Activated CD4-positive, alpha-beta memory T cell treated with anti-CD3 and anti-CD28 coated beads for 36 hours (primary cell): ENCODE measurements at regions not wholly inside any gene's neighbourhood (a gene's known extent, or its start where the extent isn't known, plus 50 kb on each side); places are given as distances from the start of the nearest gene placed in this dataset.
"Not testable (repeated sequence)": the region's sequence is repeated elsewhere in the genome, so short reads cannot be mapped to it uniquely, and the experiment has no call there.

Source experiments
- CTCF ChIA-PET: fragments of 350-600 bp; sonication (Branson Sonifier 250); formaldehyde crosslinking; loops from one replicate; lab custom pipeline; 2021; ENCODE audit warnings: antibody characterized with exemption, inconsistent platforms; lab: Charles Lee
- POLR2A ChIA-PET: fragments of 350-600 bp; sonication (Branson Sonifier 250); formaldehyde crosslinking; loops from one replicate; lab custom pipeline; 2021; ENCODE audit warnings: antibody characterized with exemption; lab: Charles Lee
- DNase-seq: peaks from one replicate; pipeline ENCODE4 v3.0.0-alpha.2; 2020
- H3K27ac Mint-ChIP-seq: one replicate; pipeline ENCODE4 v1.8.0; 2021; ENCODE audit warnings: mixed read lengths
- H3K27me3 Mint-ChIP-seq: one replicate; pipeline ENCODE4 v1.8.0; 2021; ENCODE audit warnings: mixed read lengths
- H3K36me3 Mint-ChIP-seq: one replicate; pipeline ENCODE4 v1.8.0; 2021; ENCODE audit warnings: mixed read lengths
- H3K4me1 Mint-ChIP-seq: one replicate; pipeline ENCODE4 v1.8.0; 2021; ENCODE audit warnings: low read depth, mixed read lengths
- H3K4me3 Mint-ChIP-seq: one replicate; pipeline ENCODE4 v1.8.0; 2021; ENCODE audit warnings: mild to moderate bottlenecking, mixed read lengths
- H3K9me3 Mint-ChIP-seq: one replicate; pipeline ENCODE4 v1.8.0; 2021; ENCODE audit warnings: mixed read lengths
- intact Hi-C: fragments of 100-400 bp; cut with micrococcal nuclease; formaldehyde crosslinking; loops from one replicate; pipeline ENCODE4 v1.15.1; 2023

GRCh38 chr4:101697266-101697665, 93.3 kb upstream of the BANK1 start:
- intact Hi-C loops, result no loop called here
- CTCF ChIA-PET, result no interaction called here

DNA sequence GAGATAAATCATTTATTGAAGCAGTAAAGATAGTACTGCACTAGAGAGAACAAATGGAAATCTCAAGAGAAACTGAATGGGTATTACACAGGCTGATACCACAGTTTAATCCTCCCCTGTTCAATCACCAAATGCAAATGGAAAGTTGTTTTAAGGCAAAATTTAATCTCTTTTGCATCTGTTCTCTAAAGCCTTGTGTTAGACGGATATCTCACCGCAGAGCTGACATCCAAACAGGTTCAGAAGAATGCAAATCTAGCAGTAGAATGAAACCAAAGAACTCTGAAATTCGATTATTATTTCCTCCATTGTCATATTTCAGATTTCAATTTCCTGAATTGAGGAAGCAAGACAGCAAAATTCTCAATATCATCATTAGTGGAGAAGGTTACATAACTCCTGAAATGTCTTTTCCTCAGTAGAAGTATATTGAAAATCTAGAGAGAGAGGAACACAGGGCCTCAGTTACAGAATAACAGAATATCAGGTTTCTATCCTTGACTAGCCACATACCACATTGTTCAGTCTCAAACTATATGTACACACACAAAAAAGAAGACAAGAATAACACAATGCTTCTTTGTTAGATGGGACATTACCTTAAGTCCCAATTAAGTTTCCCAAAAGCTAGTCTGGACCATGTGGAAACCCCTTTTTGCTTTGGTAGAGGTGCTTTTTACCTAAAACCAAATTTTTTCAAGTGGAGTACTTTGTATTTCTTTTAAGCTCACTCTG, 94.1 kb upstream of the BANK1 start:
- Mint-ChIP-seq H3K4me1 (no peaks in the 10 kb centered on the region), H3K27me3 (peaks cover 6% of the 10 kb centered on the region), H3K36me3 (no peaks in the 10 kb centered on the region), H3K4me3 (no peak overlapping the region), H3K9me3 (no peaks in the 10 kb centered on the region), H3K27ac (no peak overlapping the region)
- CTCF ChIA-PET, result no interaction called here
- DNase-seq, result no peak
- POLR2A ChIA-PET, result no interaction called here
- intact Hi-C loops, result no loop called here

More at GRCh38 chr4:101697266-101697665, 93.3 kb upstream of the BANK1 start:
- POLR2A ChIA-PET, result no interaction called here
- Mint-ChIP-seq H3K36me3 (no peaks in the 10 kb centered on the region), H3K27me3 (peaks cover 6% of the 10 kb centered on the region), H3K9me3 (no peaks in the 10 kb centered on the region), H3K27ac (no peak overlapping the region), H3K4me3 (no peak overlapping the region), H3K4me1 (no peaks in the 10 kb centered on the region)
- no peak for DNase-seq

DNA sequence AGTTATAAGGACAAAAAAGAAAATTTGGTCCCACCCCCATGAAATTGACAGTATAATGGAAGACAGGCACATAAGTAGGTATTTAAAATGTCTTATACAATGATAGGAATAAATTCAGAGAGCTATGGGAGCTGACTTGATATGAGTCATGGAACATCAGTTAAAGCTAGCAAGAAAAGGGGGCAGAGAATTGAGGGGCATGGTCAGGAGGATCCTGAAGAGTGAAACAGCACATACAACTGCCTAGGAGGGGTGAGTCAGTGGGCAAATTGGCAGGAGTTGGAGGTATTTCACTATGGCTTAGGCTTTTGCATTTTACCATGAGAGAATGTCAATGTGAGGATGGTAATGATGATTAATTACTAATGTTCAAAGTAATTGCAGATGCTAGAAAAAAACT, 95.4 kb upstream of the BANK1 start:
- Mint-ChIP-seq H3K27me3 (peaks cover 6% of the 10 kb centered on the region), H3K4me3 (no peak overlapping the region), H3K9me3 (no peaks in the 10 kb centered on the region), H3K27ac (no peak overlapping the region), H3K4me1 (no peaks in the 10 kb centered on the region), H3K36me3 (no peaks in the 10 kb centered on the region)
- intact Hi-C loops, result no loop called here
- ChIA-PET CTCF (no interaction called here), POLR2A (no interaction called here)
- no peak for DNase-seq

DNA sequence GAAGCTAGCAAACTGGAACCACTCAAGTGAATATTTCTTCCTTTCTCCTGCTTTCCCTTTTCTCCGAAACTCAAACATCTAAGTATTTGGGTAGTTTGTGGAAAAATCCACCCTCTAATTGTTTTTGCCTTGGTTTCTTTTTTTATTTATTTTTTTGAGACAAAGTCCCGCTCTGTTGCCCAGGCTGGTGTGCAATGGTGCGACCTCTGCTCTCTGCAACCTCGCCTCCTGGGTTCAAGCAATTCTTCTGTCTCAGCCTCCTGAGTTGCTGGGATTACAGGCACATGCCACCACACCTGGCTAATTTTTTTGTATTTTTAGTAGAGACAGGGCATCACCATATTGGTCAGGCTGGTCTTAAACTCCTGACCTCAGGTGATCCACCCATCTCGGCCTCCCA, 96.1 kb upstream of the BANK1 start:
- H3K4me1 Mint-ChIP-seq, POLR2A ChIA-PET, DNase-seq, intact Hi-C loops, H3K27me3 Mint-ChIP-seq, H3K36me3 Mint-ChIP-seq, H3K4me3 Mint-ChIP-seq, CTCF ChIA-PET, H3K27ac Mint-ChIP-seq, H3K9me3 Mint-ChIP-seq: not testable (repeated sequence)

- H3K9me3 Mint-ChIP-seq, result no peaks in the 10 kb centered on the region
- DNase-seq, result no peak
- ChIA-PET POLR2A (no interaction called here), CTCF (no interaction called here)
- no peaks in the 10 kb centered on the region for H3K4me1 Mint-ChIP-seq
- no peak overlapping the region for H3K4me3 Mint-ChIP-seq
- intact Hi-C loops, result no loop called here
- no peaks in the 10 kb centered on the region for H3K36me3 Mint-ChIP-seq
- no peak overlapping the region for H3K27ac Mint-ChIP-seq
- H3K27me3 Mint-ChIP-seq, result peaks cover 2% of the 10 kb centered on the region
Measured at GRCh38 chr4:101693842-101694398, 96.6 kb upstream of the BANK1 start.

GRCh38 chr4:101689220-101689619, 101.3 kb upstream of the BANK1 start:
- intact Hi-C loops, result no loop called here
- ChIA-PET POLR2A (no interaction called here), CTCF (no interaction called here)
- H3K27ac Mint-ChIP-seq, result no peak overlapping the region
- H3K36me3 Mint-ChIP-seq, result no peaks in the 10 kb centered on the region
- no peaks in the 10 kb centered on the region for H3K4me1 Mint-ChIP-seq
- no peak for DNase-seq
- no peaks in the 10 kb centered on the region for H3K9me3 Mint-ChIP-seq
- H3K27me3 Mint-ChIP-seq, result peaks cover 6% of the 10 kb centered on the region
- H3K4me3 Mint-ChIP-seq, result no peak overlapping the region

DNA sequence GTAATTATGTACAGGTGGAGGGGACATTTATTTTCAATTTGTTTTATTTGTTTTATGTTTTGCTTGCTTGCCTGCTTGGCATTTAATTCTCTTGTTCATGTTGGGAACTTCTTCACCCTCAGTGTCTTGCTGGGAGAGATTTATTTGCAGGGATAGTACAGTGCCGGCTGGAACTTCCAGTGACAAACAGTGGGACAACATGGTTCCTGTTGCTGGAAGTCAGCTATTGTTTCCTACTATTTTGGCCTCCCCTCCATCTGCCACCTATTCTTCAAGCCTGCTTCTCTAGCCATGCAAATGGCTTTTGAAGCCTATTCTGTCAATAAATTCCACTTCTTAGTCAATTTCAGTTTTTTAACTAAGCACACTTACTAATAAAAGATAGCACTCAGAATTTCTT, 105.4 kb upstream of the BANK1 start:
- DNase-seq, result no peak
- ChIA-PET POLR2A (no interaction called here), CTCF (no interaction called here)
- Mint-ChIP-seq H3K36me3 (no peaks in the 10 kb centered on the region), H3K9me3 (no peaks in the 10 kb centered on the region), H3K27ac (no peak overlapping the region), H3K27me3 (peaks cover 6% of the 10 kb centered on the region), H3K4me3 (no peak overlapping the region), H3K4me1 (no peaks in the 10 kb centered on the region)
- intact Hi-C loops, result no loop called here

DNA sequence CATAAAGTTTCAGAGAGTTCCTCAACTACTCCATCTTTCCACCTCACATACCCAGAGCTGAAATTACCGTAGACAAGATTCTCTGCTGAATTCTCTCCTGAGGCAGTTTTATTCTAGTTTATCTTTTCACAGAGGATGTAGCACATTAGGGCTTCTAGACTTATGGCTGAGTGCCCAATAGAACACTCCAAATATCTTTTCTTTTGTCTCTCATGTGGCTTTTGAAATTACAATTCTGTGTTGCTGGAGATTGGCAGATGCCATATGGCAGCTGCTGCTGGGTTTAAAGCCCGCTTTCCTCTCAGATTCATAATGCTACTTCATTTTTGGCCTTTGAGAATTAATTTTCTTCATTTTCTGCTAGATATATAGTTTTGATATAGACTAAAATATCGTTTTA, 107.6 kb upstream of the BANK1 start:
- no peaks in the 10 kb centered on the region for H3K36me3 Mint-ChIP-seq
- DNase-seq, result no peak
- CTCF ChIA-PET, result no interaction called here
- H3K4me3 Mint-ChIP-seq, result no peak overlapping the region
- intact Hi-C loops, result no loop called here
- no peaks in the 10 kb centered on the region for H3K9me3 Mint-ChIP-seq
- H3K4me1 Mint-ChIP-seq, result no peaks in the 10 kb centered on the region
- no peak overlapping the region for H3K27ac Mint-ChIP-seq
- peaks cover 6% of the 10 kb centered on the region for H3K27me3 Mint-ChIP-seq
- POLR2A ChIA-PET, result no interaction called here

DNA sequence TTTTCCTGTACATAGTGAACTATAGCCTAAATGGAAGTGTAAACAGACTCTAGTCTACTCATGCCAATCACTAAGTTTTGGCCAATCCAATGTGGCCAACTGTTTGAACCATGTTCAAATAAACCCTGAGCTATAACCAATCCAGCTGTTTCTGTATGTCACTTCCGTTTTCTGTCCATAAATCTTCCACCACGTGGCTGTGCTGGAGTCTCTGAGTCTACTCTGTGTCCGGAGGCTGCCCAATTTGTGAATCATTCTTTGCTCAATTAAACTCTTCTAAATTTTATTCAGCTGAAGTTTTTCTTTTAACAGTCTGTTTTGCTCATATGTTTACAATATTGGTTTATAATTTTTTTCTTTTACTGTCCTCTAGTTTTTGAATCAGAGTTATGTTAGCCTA, 112.3 kb upstream of the BANK1 start:
- Mint-ChIP-seq H3K4me3 (no peak overlapping the region), H3K36me3 (no peaks in the 10 kb centered on the region), H3K4me1 (no peaks in the 10 kb centered on the region), H3K27me3 (no peaks in the 10 kb centered on the region), H3K27ac (no peak overlapping the region), H3K9me3 (peaks cover 3% of the 10 kb centered on the region)
- ChIA-PET CTCF (interaction anchor here (0.9 kb wide), 1 partner anchor 9 kb away, joined by 3 read pairs; no protein-coding TSS in a partner anchor), POLR2A (no interaction called here)
- DNase-seq, result no peak
- intact Hi-C loops, result no loop called here

GRCh38 chr4:101670897-101671296, 119.6 kb upstream of the BANK1 start:
- no peaks in the 10 kb centered on the region for H3K36me3 Mint-ChIP-seq
- intact Hi-C loops, result no loop called here
- peaks cover 3% of the 10 kb centered on the region for H3K9me3 Mint-ChIP-seq
- CTCF ChIA-PET, result no interaction called here
- no peaks in the 10 kb centered on the region for H3K27me3 Mint-ChIP-seq
- H3K4me1 Mint-ChIP-seq, result no peaks in the 10 kb centered on the region
- no peak overlapping the region for H3K27ac Mint-ChIP-seq
- no peak for DNase-seq
- POLR2A ChIA-PET, result no interaction called here
- H3K4me3 Mint-ChIP-seq, result no peak overlapping the region

DNA sequence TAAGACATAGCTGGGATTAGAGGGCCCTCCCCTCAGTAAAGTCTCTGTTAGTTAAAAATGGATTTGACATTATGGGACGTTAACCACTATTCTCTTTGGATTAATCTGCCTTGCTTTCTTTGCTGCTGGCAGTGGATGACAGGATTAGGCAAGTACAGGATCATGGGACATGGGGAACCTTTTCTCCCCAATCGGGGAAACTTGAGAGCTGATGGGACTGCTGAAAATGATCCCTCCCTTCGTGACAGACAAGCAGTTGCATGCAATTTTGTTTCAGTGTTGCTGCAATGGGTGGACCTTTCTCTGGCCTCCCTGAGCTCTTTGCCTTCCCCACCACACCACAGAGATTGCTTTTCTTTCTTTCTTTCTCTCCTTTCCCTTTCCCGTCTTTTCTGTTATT, 120.2 kb upstream of the BANK1 start:
- H3K36me3 Mint-ChIP-seq, result no peaks in the 10 kb centered on the region
- intact Hi-C loops, result no loop called here
- H3K4me3 Mint-ChIP-seq, result no peak overlapping the region
- H3K4me1 Mint-ChIP-seq, result no peaks in the 10 kb centered on the region
- peaks cover 3% of the 10 kb centered on the region for H3K9me3 Mint-ChIP-seq
- no peak overlapping the region for H3K27ac Mint-ChIP-seq
- H3K27me3 Mint-ChIP-seq, result no peaks in the 10 kb centered on the region
- ChIA-PET CTCF (no interaction called here), POLR2A (no interaction called here)
- DNase-seq, result no peak

DNA sequence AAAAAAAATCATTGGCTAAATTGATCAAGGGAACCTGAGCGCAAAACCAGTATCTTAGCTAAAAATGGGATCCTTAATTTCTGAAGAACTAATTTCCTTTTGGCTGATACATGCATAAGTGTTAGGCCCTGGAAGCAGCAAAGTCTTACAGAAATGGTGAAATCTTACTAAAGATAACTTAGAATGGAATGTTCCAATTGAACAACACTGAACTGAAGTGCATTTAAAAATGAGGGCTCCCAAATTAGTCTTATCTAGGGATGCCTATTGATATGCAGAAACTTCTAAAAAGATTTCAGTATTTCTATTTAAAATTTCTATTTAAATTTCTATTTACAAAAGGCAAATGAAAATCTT, 120.7 kb upstream of the BANK1 start:
- CTCF ChIA-PET, result interaction anchor here (0.9 kb wide), 1 partner anchor 8 kb away, joined by 3 read pairs; no protein-coding TSS in a partner anchor
- Mint-ChIP-seq H3K27me3 (no peaks in the 10 kb centered on the region), H3K4me3 (no peak overlapping the region), H3K27ac (no peak overlapping the region), H3K36me3 (no peaks in the 10 kb centered on the region), H3K4me1 (no peaks in the 10 kb centered on the region), H3K9me3 (peaks cover 3% of the 10 kb centered on the region)
- POLR2A ChIA-PET, result no interaction called here
- DNase-seq, result no peak
- intact Hi-C loops, result no loop called here
